Stimulated activated naive CD8-positive, alpha-beta T cell treated with anti-CD3 and anti-CD28 coated beads, Interleukin-15, amount 100 ng/mL, for 72 hours (primary cell): ENCODE measurements at regions not wholly inside any gene's neighbourhood (a gene's known extent, or its start where the extent isn't known, plus 50 kb on each side); places are given as distances from the start of the nearest gene placed in this dataset.
"Not testable (repeated sequence)": the region's sequence is repeated elsewhere in the genome, so short reads cannot be mapped to it uniquely, and the experiment has no call there.

Source experiments
- ATAC-seq: fragments of 150-1000 bp; cut with Tn5 transposase; 2 replicates; pipeline ENCODE4 v1.10.0; 2021; ENCODE audit warnings: mild to moderate bottlenecking, moderate library complexity
- DNase-seq, 2 donors: peaks; one replicate each; pipeline ENCODE4 v3.0.0; 2021 to 2022
- H3K27ac Mint-ChIP-seq, 2 donors: one replicate each; pipeline ENCODE4 v1.8.0; 2022; ENCODE audit warnings: mild to moderate bottlenecking in 2 of 2, mixed read lengths in 2 of 2, moderate library complexity in 2 of 2
- H3K27me3 Mint-ChIP-seq: one replicate; pipeline ENCODE4 v1.8.0; 2022; ENCODE audit warnings: mixed read lengths
- H3K4me1 Mint-ChIP-seq: one replicate; pipeline ENCODE4 v1.8.0; 2022; ENCODE audit warnings: mild to moderate bottlenecking, mixed read lengths
- H3K4me3 Mint-ChIP-seq, 2 donors: one replicate each; pipeline ENCODE4 v1.8.0; 2022; ENCODE audit warnings: mild to moderate bottlenecking in 2 of 2, mixed read lengths in 2 of 2, moderate library complexity in 1 of 2
- H3K9me3 Mint-ChIP-seq, 2 donors: one replicate each; pipeline ENCODE4 v1.8.0; 2022; ENCODE audit warnings: mixed read lengths in 2 of 2

- H3K27me3 Mint-ChIP-seq: no peaks in the 10 kb centered on the region
- H3K9me3 Mint-ChIP-seq: peaks cover 0 to 54% of the 10 kb centered on the region in 2 donors
- no peak overlapping the region for H3K4me3 Mint-ChIP-seq
- H3K4me1 Mint-ChIP-seq: no peaks in the 10 kb centered on the region
- DNase-seq (no peak), ATAC-seq (no peak)
- H3K27ac Mint-ChIP-seq: no peak overlapping the region
Measured at GRCh38 chrY:26638063-26638462, 1016.1 kb downstream of the CDY1 start.

- not testable (repeated sequence) for DNase-seq, H3K4me1 Mint-ChIP-seq, H3K27ac Mint-ChIP-seq, ATAC-seq, H3K27me3 Mint-ChIP-seq, H3K4me3 Mint-ChIP-seq
- peaks cover 1 to 40% of the 10 kb centered on the region in 2 donors for H3K9me3 Mint-ChIP-seq
Measured at GRCh38 chrY:26645856-26646255, 1023.9 kb downstream of the CDY1 start.

GRCh38 chrY:26648240-26648639 is 1026.3 kb downstream of the CDY1 start:
- peaks cover 25 to 40% of the 10 kb centered on the region in 2 donors for H3K9me3 Mint-ChIP-seq
- not testable (repeated sequence) for H3K27ac Mint-ChIP-seq, H3K4me1 Mint-ChIP-seq, DNase-seq, H3K4me3 Mint-ChIP-seq, ATAC-seq, H3K27me3 Mint-ChIP-seq

DNA sequence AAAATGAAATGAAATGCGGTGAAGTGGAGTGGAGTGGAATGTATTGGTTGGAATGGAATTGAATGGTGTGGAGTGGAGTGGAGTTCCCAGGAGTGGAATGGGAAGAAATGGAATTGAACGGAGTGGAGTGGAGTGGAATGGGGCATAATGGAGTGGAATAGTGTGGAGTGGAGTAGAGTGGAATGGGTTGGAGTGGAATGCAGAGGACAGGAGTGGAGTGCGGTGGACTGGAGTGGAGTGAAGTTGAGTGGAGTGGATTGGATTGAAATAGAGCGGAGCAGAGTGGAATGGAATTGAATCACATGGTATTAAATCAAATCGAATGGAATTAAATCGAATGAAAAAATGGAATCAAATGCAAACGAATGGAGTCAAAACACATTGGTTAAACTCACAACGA is 1042.3 kb downstream of the CDY1 start:
- not testable (repeated sequence) for H3K4me1 Mint-ChIP-seq, DNase-seq, H3K27me3 Mint-ChIP-seq, H3K4me3 Mint-ChIP-seq, H3K27ac Mint-ChIP-seq, ATAC-seq
- peaks cover 57 to 75% of the 10 kb centered on the region in 2 donors for H3K9me3 Mint-ChIP-seq

DNA sequence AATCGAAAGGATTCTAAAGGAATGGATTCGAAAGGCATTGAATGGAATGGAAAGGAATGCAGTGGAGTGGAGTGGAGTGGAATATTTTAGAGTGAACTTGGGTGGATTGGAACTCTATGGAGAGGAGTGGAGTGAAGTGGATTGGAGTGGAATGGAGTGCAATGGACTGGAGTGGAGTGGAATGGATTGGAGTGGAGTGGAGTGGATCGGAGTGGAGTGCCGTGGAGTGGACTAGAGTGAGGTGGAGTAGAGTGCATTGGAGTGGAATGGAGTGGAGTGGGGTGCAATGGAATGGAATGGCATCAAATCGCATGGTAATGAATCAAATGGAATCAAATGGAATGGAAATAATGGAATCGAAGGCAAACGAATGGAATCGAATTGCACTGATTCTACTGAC is 1044.8 kb downstream of the CDY1 start:
- not testable (repeated sequence) for DNase-seq, ATAC-seq, H3K4me1 Mint-ChIP-seq, H3K27me3 Mint-ChIP-seq, H3K27ac Mint-ChIP-seq, H3K4me3 Mint-ChIP-seq
- H3K9me3 Mint-ChIP-seq: peaks cover 64 to 81% of the 10 kb centered on the region in 2 donors

GRCh38 chrY:26669243-26669642 is 1047.3 kb downstream of the CDY1 start:
- H3K4me3 Mint-ChIP-seq, H3K27me3 Mint-ChIP-seq, H3K4me1 Mint-ChIP-seq, ATAC-seq, DNase-seq, H3K27ac Mint-ChIP-seq: not testable (repeated sequence)
- peaks cover 40 to 58% of the 10 kb centered on the region in 2 donors for H3K9me3 Mint-ChIP-seq

DNA sequence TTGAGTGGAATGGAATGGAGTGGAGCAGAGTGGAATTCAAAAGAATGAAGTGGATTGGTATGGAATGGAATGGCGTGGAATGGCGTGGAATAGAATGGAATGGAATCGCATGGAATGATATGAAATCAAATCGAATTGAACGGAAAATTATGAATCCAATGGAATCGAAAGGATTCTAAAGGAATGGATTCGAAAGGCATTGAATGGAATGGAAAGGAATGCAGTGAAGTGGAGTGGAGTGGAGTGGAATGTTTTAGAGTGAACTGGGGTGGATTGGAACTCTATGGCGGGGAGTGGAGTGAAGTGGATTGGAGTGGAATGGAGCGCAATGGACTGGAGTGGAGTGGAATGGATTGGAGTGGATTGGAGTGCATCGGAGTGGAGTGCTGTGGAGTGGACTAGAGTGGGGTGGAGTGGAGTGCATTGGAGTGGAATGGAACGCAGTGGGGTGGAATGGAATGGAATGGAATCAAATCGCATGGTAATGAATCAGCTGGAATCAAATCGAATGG is 1048.5 kb downstream of the CDY1 start:
- peak; percentile 2 to 35 for DNase-seq
- H3K4me1 Mint-ChIP-seq, H3K4me3 Mint-ChIP-seq, H3K27ac Mint-ChIP-seq, H3K27me3 Mint-ChIP-seq: not testable (repeated sequence)
- peak; percentile 57 for ATAC-seq
- H3K9me3 Mint-ChIP-seq: peaks cover 29 to 47% of the 10 kb centered on the region in 2 donors

DNA sequence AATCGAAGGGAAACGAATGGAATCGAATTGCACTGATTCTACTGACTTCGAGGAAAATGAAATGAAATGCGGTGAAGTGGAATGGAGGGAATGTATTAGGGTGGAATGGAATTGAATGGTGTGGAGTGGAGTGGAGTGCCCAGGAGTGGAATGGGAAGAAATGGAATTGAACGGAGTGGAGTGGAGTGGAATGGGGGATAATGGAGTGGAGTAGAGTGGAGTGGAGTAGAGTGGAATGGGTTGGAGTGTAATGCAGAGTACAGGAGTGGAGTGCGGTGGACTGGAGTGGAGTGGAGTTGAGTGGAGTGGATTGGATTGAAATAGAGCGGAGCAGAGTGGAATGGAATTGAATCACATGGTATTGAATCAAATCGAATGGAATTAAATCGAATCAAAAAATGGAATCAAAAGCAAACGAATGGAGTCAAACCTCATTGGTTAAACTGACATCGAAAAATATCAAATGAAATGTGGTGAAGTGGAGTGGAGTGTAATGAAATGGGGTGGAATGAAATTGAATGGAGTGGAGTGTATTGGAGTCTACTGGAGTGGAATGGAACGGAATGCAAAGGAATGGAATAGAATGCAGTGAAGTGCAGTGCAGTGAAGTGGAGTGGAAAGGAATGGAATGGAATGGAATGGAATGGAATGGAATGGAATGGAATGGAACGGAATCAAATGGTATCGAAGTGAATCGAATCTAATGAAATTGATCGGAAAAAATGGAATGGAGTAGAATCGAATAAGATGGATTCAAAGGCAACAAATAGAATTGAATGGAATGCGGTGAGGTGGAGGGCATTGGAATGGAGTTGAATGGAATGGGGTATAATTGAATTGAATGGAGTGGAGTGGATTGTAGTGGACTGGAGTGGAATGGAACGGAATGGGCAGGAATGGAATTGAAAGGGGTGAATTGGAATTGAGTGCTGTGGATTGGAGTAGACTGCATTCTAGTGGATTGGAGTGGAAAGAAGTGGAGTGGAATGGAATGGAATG is 1049.3 kb downstream of the CDY1 start:
- H3K9me3 Mint-ChIP-seq: peaks cover 28 to 44% of the 10 kb centered on the region in 2 donors
- not testable (repeated sequence) for H3K27ac Mint-ChIP-seq, H3K4me1 Mint-ChIP-seq, H3K4me3 Mint-ChIP-seq, H3K27me3 Mint-ChIP-seq
- DNase-seq: peak; percentile 7 to 46
- ATAC-seq: peak; percentile 79
